Panc1 (cell line): ENCODE measurements at regions not wholly inside any gene's neighbourhood (a gene's known extent, or its start where the extent isn't known, plus 50 kb on each side); places are given as distances from the start of the nearest gene placed in this dataset.

Experiments
- CTCF ChIP-seq: fragments of 450-650 bp; IDR thresholded peaks from 2 replicates; pipeline ENCODE4 v1.5.1; 2017; ENCODE audit warnings: mild to moderate bottlenecking
- POLR2AphosphoS5 ChIP-seq: IDR thresholded peaks from 2 replicates; pipeline ENCODE4 v1.6.1; 2012; ENCODE audit warnings: mild to moderate bottlenecking, low read depth, low read length, moderate library complexity
- SIN3A ChIP-seq: IDR thresholded peaks from 2 replicates; pipeline ENCODE4 v1.6.1; 2012; ENCODE audit warnings: low read depth, mild to moderate bottlenecking, low read length, moderate library complexity, borderline replicate concordance; ENCODE audit not compliant: insufficient read depth

DNA sequence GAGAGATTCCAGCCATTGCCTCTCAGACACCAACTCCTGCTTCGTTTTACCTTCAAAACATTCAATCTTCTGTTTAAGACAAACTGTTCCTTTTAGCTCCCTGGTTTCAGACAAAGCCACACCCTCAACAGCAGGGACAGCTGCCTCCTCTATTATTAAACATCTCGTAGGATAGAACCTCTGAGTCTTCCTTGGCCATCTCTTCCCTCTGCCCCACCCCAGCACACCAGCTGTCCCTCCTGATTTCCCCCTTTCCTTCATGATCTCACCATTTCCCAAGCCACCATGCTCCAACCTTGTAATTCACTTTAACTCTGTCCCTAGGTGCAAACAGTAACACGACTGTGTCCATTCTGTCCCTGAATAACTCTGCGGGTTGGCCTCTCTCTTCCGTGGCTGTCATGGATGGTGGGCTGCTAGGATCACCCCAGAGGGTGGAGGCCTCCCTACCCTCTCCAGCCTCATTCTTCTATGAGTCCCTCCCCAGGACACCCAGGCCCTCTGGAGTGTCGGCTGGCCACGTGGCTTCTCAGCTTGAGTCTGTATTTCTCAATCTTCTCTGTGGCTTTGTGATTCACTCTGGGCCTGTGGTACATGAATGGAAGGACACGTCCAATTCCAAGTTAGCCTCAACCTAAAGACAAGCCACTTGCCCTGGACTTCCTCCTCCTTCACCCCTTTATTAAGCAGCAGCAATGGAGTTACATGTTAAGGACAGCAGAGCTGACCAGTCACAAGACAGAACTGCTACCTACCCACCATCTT is 349.9 kb downstream of the FBXW7 start:
- TF ChIP-seq CTCF: no peak
- TF ChIP-seq POLR2AphosphoS5: no peak
- no peak for TF ChIP-seq SIN3A
